GM21526 (cell line): ENCODE measurements at regions not wholly inside any gene's neighbourhood (a gene's known extent, or its start where the extent isn't known, plus 50 kb on each side); places are given as distances from the start of the nearest gene placed in this dataset.
"Not testable (repeated sequence)": the region's sequence is repeated elsewhere in the genome, so short reads cannot be mapped to it uniquely, and the experiment has no call there.

Experiments used
- ATAC-seq: cut with Tn5 transposase; IDR thresholded peaks from one replicate; pipeline ENCODE4 v1.9.1; 2021; ENCODE audit warnings: moderate library complexity; ENCODE audit not compliant: unreplicated experiment, low FRiP score

DNA sequence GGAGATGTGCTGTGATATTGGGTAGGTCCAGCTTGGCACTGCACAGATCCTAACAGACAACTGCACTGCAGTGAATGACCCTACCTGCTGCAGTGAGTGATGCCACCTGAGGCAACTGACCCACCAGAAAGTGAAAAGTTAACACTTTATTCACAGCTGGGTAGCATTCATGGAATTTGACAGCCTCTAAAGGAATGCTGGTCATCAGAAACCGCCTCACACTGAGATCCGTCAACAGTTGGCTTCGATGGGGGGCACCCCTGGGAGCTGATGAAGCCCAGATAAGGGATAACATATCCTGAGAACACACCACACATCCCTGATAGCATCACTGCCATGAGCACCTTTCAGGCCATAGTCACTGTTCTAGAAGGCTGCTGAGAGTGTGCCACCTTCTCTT, 272.4 kb upstream of the CRY1 start:
- no peak for ATAC-seq

DNA sequence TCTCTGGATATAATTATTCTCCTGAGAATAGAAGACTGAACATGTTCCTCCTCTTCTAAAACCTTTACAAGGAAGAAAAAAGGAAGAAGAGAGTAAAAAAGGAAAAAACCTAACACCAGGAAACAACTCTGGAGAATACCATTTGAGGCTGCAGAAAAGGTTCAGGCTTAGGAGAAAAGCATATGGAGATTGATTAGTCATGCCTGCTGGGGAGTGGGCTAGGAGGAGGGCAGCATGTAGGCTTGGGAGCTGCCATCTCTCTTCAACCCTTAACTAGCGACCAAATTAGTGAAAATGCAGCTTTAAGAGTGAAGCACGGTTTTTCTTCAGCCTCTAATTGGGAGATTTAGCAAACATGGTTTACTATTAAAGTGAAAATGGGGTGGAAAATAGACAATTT, 273.0 kb upstream of the CRY1 start:
- no peak for ATAC-seq

DNA sequence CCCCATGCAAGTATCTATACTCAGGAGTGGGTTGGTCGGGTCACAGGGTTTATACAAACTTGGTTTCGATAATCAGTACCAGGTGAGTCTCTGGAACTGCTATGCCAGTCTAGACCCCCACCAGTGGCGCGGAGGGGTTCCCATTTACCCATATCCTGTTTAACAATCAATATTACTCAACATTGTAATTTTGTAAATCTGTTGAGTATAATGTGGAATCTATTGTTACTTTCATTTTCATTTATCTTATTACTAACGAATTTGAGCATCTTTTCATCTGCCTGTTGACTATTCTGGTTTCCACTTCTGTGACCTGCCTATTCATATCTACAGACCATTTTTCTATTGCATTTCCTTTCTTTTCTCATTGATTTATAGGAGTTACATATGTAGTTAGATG, 275.2 kb upstream of the CRY1 start:
- no peak for ATAC-seq

DNA sequence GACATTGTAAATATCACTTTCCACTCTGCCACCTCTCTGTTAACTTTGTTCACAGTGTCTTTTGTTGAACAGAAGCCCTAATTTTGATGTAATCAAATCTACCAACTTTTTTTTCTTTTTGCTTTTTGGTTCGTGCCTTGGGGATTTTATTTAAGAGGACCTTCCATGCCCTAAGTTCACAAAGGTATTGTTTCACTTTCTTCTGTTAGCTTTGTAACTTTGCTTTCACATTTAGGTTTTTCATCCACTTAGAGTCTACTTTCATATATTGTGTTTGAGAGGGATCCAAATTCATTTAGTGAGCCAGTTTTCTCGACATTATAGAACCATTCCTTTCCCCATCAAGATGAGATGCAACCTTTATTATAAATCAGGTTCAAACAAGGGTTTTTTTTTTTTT, 275.7 kb upstream of the CRY1 start:
- no peak for ATAC-seq

GRCh38 chr12:107369679-107370078, 276.3 kb upstream of the CRY1 start:
- no peak for ATAC-seq

GRCh38 chr12:107372229-107372658, 278.9 kb upstream of the CRY1 start:
- no peak for ATAC-seq

DNA sequence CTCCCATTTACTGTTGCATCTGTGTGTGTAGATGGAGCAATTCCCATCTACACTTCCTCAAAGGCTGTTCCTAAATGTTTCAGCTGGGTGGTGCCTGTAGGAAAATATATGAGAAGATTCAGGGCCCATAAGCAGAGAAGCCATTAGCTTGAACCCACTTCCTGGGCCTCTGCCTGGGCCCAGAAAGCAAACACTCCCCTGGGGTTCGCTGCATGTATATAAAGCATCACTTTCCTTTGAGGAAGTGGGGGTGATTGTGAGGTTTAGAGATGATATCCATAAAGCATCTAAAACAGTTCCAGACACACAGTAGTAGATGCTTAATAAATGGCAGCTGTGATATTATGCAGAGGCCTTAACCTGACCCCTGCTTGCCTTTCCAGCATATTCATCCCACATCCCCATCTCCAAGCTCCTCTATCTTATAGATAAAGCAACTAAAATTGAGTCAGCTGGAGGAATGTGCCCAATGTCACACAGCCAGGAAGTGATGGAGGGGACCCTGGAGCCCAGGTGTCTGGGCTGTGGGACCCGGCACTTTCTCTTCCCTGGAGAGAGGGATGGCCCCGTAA, 280.0 kb upstream of the CRY1 start:
- ATAC-seq: no peak

DNA sequence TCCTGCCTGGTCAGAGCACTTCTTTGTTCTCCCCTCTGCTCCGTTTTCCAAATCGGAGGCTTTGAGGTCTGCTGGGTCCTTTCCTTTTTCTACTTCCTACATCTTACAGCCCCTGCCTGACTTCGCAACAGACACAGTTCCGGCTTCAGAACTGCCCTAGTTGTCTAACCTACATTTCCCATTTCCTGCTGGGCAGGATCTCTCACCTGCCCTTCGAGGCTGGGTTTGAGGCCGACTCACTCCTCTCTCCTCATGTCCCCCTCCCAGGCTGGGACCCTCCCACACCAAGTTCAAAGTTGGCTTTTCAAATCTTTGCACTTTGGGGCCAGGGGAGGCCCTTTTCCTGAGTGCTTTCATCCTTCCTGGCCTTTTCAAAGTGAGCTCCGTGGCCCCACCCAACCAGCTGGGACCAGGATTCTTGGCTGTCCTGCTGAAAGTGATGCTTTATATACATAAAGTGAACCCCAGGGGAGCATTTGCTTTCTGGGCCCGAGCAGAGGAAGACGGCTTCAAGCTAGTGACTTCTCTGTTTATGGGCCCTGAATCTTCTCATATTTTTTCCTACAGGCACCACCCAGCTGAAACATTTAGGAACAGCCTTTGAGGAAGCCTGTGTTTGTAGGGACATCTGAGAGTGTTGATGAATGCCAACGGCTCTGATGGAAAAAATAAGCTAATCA, 281.0 kb upstream of the CRY1 start:
- ATAC-seq: no peak

DNA sequence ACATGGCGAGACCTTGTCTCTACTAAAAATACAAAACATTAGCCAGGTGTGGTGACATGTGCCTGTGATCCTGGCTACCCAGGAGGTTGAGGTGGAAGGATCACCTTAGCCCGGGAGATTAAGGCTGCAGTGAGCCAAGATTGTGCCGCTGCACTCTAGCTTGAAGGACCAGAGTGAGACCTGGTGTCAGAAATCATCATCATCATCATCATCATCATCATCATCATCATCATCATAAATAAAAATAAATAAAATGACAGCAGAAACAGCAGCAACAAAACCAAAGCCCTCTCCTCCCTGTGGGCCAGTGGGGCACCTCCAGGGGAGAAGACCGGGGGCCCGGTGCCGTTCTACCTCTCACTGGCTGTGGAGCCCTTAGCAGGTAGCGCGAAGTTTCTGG, 281.9 kb upstream of the CRY1 start:
- no peak for ATAC-seq

DNA sequence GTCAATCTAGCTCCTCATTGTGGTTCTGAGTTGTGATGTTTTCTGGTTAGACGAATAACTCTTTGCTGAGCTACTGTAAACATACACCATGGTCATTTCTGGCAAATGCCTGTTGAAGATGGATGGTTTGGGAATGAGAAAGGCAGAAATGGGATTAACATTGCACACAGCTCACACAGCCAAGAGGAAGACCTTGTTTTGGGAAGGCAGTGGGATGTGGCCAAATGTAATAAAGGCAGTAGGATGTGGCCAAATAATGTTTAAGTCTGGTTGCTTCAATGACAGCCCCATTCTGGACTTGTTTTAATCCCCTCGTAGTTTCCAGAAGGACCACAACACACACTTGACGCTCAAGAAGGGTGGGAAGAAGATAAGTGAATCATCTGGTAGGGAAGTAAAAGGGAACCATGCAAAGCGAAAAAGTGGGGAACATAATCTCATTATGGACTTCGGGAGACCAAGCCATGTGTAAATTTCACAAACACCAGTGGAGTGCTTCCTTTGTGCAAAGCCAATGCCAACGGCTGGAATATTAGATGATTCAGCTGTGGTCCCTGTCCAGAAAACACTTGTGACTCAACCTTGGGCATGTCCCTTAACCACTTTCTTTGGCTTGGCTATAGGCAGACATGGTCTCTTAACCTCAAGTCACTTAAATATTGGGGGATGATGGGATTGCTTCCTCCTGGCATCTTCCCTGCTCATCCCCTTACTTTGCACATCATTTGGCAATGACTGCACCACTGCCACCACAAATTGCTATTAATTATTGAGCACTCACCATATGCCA, 284.4 kb upstream of the CRY1 start:
- ATAC-seq: no peak

DNA sequence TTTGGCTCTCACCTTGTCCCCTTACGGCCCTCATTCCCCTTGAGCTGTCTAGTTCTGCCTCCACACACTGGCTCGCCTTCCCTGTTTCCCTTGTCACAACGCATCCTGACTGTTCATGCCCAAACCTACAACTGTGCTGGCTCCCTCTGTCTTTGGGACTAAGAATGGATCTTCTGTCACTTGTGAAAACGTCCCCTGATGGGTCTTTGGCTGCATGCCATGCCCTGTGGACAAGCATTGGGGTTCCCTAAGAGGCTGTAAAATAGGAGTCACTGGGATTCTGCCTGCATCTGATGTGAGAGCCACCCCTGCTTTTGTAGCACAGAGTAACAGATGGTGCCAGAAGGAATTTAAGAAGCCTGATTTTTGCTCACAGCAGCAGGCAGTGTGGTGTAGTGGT, 285.3 kb upstream of the CRY1 start:
- no peak for ATAC-seq

DNA sequence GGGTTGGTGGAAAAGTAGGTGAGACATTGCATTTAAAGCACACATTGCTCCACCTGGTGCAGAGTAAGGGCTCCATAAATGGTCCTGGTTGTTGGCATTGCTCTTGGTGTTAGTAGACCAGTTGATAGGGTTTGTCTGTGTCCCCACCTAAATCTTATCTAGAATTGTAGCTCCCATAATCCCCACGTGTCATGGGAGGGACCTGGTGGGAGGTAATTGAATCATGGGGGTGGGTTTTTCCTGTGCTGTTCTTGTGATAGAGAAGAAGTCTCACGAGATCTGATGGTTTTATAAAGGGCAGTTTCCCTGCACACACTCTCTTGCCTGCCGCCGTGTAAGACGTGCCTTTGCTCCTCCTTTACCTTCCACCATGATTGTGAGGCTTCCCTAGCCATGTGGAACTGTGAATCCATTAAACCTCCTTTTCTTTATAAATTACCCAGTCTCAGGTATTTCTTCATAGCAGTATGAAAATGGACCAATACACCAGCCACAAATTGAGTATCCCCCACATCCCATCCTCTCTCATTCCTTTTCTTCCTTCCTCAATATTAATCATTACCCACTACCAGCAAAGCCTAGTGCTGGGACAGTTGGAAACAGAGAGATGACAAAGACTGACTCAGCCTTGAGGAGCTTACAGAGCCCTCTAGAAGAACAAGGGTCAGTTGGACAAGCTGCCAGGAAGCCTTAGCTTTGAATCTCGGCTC, 285.9 kb upstream of the CRY1 start:
- ATAC-seq: not testable (repeated sequence)

- no peak for ATAC-seq
Measured at GRCh38 chr12:107379852-107380567, 286.7 kb upstream of the CRY1 start.

- no peak for ATAC-seq
Measured at GRCh38 chr12:107384645-107385044, 291.3 kb upstream of the CRY1 start.

- ATAC-seq: no peak
Measured at GRCh38 chr12:107385509-107385908, 292.2 kb upstream of the CRY1 start.

GRCh38 chr12:107386569-107386968, 293.2 kb upstream of the CRY1 start:
- ATAC-seq: no peak

DNA sequence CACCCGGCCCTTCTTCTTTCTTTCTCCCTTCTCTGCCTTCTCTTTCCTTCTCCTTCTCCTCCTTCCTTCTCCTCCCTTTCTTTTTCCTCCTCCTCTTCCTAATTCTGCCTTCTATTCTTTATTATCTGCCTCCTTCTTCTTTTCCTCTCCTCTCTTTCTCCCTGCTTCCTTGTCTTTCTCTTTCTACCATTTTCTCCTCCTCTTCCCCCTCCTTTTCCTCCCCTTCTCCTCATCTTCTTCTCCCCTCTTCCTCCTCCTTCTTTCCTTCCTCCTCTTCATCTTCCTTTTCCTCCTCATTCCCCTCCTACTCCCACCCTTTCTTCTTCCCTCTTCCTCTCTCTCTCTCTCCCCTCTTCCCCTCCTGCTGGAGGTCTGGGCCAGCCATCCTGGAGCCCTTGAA, 294.9 kb upstream of the CRY1 start:
- ATAC-seq: no peak

GRCh38 chr12:107390414-107390813, 295.2 kb upstream of the PWP1 start:
- ATAC-seq: no peak

DNA sequence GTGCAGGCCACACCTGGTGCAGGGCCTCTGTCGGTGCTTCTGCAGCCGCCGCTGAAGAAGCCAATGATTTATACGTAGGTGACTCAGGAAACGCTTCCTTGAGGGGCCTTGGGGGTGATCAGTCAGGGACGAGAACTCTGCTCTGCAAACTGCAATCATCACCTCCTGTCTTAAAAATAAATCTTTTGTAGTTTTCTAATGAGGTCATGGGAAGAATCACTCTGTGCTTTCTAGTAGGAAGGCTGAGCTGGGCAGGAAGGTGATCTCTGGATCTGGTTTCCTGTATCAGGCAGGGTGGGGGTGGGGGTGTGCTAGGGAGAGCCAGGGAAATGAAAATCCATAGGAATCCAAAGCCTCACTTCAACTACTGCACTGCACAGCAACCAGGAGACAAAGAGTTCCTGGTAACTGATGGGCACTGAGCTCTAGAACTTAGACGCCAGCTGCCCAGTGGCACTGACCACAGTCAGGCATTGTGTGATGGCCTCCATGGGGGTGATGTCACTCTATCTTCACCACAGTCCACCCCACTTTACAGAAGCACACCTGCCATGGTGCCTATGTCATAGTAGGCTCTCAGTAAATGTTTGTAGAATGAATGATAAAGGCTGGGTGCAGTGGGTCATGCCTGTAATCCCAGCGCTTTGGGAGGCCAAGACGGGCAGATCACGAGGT, 292.4 kb upstream of the PWP1 start:
- no peak for ATAC-seq

DNA sequence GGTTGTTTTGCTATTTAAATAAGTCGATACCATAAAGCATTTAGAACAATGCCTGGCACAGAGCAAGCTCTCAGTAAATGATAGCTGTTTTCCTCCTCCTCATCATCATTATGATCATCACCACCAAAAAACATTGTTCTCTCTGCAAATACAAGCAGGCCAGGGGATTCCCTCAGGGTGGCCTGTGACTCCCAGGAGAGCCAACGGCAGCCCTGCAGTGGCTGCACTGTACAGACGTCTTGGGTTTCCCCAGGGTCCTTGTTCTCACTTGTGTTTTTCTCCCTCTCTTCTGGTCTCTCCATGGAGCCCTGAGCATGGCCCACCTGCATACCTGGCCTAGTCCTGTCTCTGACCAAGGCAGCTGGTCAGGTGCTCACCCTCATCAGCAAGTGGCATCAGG, 290.9 kb upstream of the PWP1 start:
- ATAC-seq: no peak
